Activated T-cell treated with anti-CD3 and anti-CD28 coated beads for 4 hours (primary cell): ENCODE measurements at regions not wholly inside any gene's neighbourhood (a gene's known extent, or its start where the extent isn't known, plus 50 kb on each side); places are given as distances from the start of the nearest gene placed in this dataset.
"Not testable (repeated sequence)": the region's sequence is repeated elsewhere in the genome, so short reads cannot be mapped to it uniquely, and the experiment has no call there.

Experiments
- DNase-seq: peaks from one replicate; pipeline ENCODE4 v3.0.0-alpha.2; 2020

GRCh38 chr2:16070648-16070971 is 130.3 kb downstream of the MYCN start:
- no peak for DNase-seq

DNA sequence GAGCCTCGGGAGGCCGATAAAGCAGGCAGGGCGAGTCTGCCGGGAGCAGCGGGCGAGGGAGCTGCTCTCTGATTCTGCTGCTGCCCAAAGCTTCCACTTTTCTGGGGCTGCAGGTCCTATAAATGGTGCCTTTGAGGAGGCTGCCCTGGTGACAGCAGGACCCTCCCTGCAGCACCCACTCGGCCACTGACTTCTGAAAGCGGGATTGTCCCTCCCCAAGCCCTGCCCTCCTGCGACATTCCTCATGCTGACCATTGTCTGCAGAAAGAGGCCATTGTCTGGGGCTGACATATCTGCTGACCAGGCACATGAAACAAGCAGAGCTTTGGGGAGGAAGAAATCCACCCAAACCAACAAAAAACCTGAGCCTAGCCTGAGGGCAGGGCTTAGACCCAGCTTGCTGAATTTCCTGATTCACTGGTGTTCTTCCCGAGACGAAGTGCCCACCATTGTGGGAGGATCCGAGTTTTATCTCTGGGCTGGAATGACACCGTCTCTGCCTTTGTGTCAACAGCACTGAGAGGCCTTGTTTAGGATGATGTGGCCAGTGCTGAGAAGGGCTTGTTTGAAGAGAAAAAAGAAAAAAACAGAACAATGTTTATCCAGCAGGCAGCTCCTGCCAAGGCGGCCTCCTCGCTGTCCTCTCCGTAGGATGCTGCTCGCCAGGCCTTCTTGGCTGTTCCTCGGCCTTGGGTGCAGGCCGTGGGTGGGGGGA is 129.7 kb downstream of the MYCN start:
- no peak for DNase-seq

DNA sequence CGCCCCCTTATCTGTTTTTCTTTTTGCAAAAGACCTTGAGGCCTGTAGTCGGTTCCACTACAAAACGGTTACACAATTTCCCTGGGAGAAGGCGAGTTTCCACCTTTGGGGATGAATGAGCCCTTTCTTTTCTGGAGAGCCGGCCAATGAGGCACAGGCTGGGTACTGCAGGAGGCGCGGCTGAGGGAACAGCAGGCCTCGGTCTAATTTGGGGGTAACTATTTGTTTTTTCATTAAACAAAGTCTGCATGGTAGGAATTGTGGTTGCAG is 129.2 kb downstream of the MYCN start:
- no peak for DNase-seq

GRCh38 chr2:16068552-16068940 is 128.2 kb downstream of the MYCN start:
- DNase-seq = no peak

DNA sequence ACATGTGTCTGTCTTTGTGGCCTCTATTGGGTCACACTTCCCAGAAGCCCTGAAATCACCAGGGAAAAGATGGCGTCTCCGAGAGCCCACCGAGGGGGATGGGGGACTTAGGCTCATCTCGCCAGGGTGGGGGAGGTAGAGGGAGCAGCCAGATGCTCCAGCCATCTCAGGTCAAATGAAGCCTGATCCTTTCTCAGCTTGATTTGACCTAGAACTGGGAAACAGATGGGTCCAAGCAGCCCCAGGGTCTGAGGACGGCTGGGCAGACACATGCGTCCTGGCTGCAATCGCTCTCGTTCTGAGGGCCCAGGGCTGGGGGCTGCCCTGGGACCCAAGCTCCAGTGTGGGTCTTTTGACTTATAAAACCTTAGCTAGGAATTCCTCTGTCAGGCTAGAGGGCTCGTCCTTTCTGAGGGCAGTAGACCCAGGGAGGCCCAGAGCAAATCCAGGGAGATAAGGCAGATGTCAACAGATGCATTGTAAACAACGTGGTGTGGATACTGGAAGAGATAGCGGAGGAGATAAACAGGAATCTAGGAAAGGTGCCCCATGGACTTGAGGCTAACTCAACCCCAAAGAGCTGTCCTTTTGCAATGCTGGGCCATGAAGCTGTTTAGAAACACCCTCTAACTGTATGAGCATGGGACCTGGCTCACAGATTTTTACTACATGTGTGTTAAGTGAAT is 127.7 kb downstream of the MYCN start:
- no peak for DNase-seq

DNA sequence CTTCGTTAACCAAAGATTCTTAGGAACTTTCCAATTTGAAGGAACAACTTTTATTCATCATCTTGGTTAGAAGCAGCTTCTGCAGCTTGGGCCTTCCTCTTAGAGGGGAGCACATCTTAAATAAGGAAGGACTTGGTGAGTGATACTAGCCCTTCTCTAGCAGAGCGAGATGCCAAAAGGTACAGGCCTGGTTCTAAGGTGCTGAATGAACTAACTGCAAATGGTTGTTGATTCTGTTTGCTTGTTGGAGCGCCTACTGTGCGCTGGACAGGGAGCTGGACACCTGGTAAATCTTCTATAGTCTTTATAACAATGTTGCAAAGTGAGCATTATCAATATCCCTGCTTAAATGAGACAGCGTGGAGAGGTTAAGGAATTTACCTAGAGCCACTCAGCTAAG is 127.1 kb downstream of the MYCN start:
- DNase-seq = no peak

DNA sequence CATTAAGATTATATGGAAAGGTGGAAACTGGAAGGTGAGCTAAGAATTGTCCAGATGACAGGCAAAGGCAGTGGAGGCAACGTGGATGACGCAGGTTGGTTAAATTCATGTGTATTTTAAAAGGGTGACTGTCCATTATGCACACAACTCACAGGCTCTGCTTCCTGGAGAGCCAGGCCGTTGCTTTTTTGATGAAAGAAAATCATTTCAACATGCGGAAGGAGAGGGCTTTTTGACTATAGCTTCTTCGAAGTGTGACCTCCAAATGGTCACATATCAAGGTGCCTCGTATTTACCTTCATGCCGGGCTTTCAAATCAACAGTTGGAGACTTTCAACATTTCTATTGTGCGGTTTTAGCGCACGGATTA is 126.7 kb downstream of the MYCN start:
- no peak for DNase-seq

DNA sequence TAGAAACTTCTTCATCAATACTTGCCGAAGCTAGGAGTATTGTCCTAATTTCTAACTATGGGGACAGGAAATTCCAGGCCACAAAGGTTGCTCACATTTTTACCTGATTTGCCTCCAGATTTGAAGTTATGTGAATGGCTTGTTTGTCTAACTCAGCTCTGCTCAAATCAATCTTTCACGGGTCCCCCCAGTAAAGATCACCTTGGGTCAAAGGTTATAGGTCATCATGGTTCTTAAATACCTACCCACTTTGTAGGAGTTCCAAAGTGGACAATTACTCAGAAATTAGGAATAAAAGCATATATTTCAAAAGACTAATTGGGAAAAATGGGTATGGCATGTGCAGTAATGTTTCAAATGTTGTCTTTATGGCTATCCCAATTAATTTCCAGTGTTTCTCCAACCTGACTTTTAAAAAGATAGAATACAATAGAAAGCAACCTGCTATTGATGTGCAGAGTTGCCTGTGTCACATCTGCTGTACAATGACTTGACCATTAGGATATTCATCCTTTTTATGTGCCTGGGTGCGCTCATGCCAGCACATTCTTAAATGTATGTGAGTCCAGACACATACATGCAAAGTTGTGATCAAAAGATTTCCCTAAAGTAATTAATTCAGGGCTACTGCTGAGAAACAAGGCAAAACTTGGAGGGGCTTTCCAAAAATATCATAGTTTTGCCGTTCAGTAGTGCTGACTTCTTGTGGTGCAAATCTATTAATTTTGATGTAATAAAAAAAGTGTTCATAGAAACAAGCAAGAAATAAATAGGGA is 126.1 kb downstream of the MYCN start:
- DNase-seq = no peak

- DNase-seq = not testable (repeated sequence)
Observed at GRCh38 chr2:16065272-16066069, 125.1 kb downstream of the MYCN start.

- no peak for DNase-seq
Observed at GRCh38 chr2:16064745-16065144, 124.4 kb downstream of the MYCN start.

DNA sequence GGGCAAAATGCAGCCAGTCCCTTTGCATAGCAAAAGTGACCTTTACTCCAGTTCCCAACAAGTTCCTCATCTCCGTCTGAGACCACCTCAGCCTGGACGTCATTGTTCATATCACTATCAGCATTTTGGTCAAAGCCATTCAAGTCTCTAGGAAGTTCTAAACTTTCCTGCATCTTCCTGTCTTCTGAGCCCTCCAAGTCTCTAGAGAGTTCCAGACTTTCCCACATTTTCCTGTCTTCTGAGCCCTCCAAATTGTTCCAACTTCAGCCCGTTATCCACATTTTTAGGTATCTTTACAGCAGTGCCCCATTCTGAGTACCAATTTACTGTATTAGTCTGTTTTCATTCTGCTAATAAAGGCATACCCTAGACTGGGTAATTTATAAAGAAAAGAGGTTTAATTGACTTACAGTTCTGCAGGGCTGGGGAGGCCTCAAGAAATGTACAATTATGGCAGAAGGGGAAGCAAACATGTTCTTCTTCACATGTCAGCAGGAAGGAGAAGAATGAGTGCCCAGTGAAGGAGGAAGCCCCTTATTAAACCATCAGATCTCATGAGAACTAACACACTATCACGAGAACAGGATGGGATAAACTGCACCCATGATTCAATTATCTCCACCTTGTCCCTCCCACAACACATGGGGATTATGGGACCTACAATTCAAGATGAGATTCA is 123.7 kb downstream of the MYCN start:
- DNase-seq = no peak

- no peak for DNase-seq
Observed at GRCh38 chr2:16063251-16063850, 123.0 kb downstream of the MYCN start.

- no peak for DNase-seq
Observed at GRCh38 chr2:16062471-16063250, 122.3 kb downstream of the MYCN start.

GRCh38 chr2:16061441-16062217 is 121.3 kb downstream of the MYCN start:
- no peak for DNase-seq

- no peak for DNase-seq
Observed at GRCh38 chr2:16060936-16061338, 120.6 kb downstream of the MYCN start.

DNA sequence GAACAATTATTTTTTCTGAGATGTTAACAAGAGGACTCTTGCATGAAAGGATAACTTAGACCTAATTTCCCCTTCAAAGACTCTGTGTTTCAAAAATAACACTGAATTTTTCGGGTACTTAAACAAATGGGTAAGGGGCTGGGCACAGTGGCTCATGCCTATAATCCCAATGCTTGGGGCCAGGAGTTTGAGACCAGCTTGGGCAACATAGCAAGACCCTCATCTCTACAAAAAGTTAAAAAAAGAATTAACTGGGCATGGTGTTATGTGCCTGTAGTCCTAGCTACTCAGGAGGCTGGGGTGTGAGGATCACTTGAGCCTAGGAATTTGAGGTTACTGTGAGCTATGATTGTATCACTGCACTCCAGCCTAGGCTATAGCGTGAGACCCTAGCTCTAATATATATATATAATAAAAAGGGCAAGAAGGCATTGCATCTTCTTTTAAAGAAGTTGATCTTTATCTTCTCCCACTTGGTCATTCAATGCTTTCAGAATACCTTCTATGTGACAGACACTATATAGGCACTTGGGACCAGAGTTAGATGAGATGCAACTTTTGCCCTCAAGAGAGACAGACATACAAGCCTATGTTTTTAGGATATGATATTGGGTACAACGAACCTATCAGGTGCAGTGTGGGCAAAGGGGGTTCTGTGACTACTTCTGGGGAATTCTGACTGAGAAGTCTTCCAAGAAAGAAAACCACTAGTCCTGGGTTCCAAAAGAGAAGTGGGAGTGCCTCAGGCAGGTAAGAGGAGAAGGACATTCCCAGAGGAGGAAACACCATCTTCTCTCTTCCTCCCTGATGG is 120.0 kb downstream of the MYCN start:
- no peak for DNase-seq

DNA sequence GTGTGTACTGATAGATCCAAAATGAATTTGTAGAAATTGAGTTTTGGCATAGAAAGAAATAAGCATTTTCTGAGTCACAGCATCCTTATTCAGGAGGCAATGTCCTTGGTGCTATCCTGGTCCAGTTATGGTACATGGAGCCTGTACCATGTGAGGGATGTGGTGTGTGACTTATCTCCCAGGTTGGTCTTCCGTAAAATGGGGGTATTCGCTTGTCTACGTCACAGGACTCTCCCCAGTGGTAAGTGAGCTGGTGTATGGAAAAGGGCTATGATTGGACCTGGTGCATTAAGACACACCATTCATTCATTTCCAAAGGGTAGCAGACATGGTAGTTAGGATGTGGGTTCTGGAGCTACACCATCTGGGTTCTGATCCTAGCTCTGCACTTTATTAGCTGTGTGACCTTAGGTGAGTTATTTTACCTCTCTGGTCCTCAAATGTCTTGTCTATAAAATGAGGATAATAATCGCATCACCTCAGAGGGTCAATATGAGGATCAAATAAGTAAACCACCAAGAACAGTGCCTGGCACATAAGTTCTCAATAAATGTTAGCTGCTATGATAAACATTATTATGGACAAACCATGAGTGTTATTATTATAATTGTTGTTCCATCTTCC is 119.2 kb downstream of the MYCN start:
- DNase-seq = no peak

- no peak for DNase-seq
Observed at GRCh38 chr2:16058747-16059358, 118.5 kb downstream of the MYCN start.

DNA sequence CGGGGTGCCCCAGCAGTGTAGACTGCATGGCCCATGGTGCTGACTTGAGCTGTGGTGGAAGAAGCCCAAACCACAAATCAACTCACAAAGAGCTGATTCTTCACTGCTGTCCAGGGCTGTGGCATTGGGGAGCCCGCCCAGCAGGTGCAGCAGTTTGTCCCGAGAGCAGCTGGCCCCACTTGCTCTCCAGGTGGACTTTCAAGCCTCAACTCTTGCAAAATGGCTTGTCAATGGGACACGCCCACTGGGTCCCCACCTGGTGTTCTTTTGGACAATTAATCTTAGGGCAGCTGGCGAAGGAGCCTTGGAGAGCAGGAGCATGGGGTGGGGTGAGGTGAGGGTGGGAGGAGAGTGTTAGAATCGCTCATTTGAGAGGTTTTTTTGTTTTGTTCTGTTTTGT is 117.9 kb downstream of the MYCN start:
- no peak for DNase-seq
